K562 (cell line): ENCODE measurements at regions not wholly inside any gene's neighbourhood (a gene's known extent, or its start where the extent isn't known, plus 50 kb on each side); places are given as distances from the start of the nearest gene placed in this dataset.

Experiments
- CLOCK ChIP-seq: fragments of 250-450 bp; sonication (Bioruptor Pico); IDR thresholded peaks from 2 replicates; pipeline ENCODE4 v1.4.0; 2020; ENCODE audit warnings: mild to moderate bottlenecking, moderate library complexity, borderline replicate concordance
- KDM5B ChIP-seq: fragments of 200-600 bp; sonication (generic); IDR thresholded peaks from 2 replicates; pipeline ENCODE4 v1.6.1; 2012; ENCODE audit warnings: low read depth, mild to moderate bottlenecking, moderate library complexity, low read length, control low read depth, inconsistent platforms; ENCODE audit not compliant: insufficient replicate concordance
- RBM25 ChIP-seq: fragments of 200-400 bp; formaldehyde crosslinking; IDR thresholded peaks from 2 replicates; pipeline ENCODE4 v1.6.1; 2018; ENCODE audit warnings: low read length, low read depth, moderate library complexity; ENCODE audit not compliant: severe bottlenecking
- RERE ChIP-seq: sonication (generic); formaldehyde crosslinking; IDR thresholded peaks from 2 replicates; pipeline ENCODE4 v1.8.0; 2023; ENCODE audit warnings: missing genetic modification reagents, mild to moderate bottlenecking, borderline replicate concordance

- TF ChIP-seq RERE (CRISPR knock-in tag) = no peak
- TF ChIP-seq RBM25 = no peak
- TF ChIP-seq CLOCK (CRISPR knock-in tag) = no peak
- no peak for TF ChIP-seq KDM5B
- TF ChIP-seq, all 486 proteins: peak for 0
Observed at GRCh38 chr7:19368491-19368925, 223.3 kb upstream of the FERD3L start (continued).
